GM12891 (cell line): ENCODE measurements at regions not wholly inside any gene's neighbourhood (a gene's known extent, or its start where the extent isn't known, plus 50 kb on each side); places are given as distances from the start of the nearest gene placed in this dataset.

Experiments
- PAX5 ChIP-seq: IDR thresholded peaks from 2 replicates; pipeline ENCODE4 v1.6.1; 2011; ENCODE audit warnings: low read length, moderate library complexity, mild to moderate bottlenecking; ENCODE audit not compliant: insufficient read depth, severe bottlenecking
- POLR2A ChIP-seq: IDR thresholded peaks from 2 replicates; pipeline ENCODE4 v1.6.1; 2011; ENCODE audit warnings: low read depth, low read length, control low read depth
- POLR2AphosphoS5 ChIP-seq: IDR thresholded peaks from 2 replicates; pipeline ENCODE4 v1.6.1; 2011; ENCODE audit warnings: low read depth, low read length, control low read depth
- POU2F2 ChIP-seq: IDR thresholded peaks from 2 replicates; pipeline ENCODE4 v1.6.1; 2011; ENCODE audit warnings: low read depth, mild to moderate bottlenecking, control low read depth, low read length, moderate library complexity
- SPI1 ChIP-seq: IDR thresholded peaks from 2 replicates; pipeline ENCODE4 v1.6.1; 2011; ENCODE audit warnings: low read depth, low read length, control low read depth
- TAF1 ChIP-seq: IDR thresholded peaks from 2 replicates; pipeline ENCODE4 v1.6.1; 2011; ENCODE audit warnings: low read depth, low read length, control low read depth

DNA sequence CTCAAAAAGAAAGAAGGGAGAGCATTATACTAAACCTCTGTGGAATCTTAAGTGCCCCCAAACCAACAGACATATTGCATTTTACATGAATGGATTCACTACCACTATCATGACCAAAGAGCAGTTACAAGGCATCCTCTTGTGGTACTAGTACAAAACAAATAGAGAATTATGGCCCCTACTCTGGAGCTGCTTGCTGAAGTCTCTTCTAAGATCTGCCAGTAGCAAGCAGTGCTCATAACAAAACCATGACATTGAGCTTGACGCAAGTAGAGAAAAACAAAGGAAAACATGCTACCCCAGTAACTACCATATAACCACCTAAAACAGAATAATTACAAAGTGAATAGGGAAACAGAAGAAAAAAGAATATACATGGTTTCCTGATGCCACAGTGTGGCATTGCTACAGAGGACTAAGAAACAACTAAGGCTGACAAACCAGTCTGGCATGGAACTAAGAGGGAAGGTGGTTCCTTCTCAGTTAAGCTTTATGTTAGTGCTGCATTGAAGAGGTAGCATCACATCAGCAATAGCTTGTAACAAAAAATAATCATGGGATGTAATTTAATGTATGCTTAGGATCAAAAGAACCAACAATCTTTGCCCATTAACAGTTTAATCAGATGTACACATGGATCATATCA, 150.2 kb upstream of the AGR3 start:
- TF ChIP-seq POLR2AphosphoS5 (no peak), POLR2A (no peak), SPI1 (no peak), PAX5 (no peak), TAF1 (no peak), POU2F2 (no peak)
